GM21447 (cell line): ENCODE measurements at regions not wholly inside any gene's neighbourhood (a gene's known extent, or its start where the extent isn't known, plus 50 kb on each side); places are given as distances from the start of the nearest gene placed in this dataset.

Experiments
- ATAC-seq: cut with Tn5 transposase; IDR thresholded peaks from one replicate; pipeline ENCODE4 v1.9.1; 2021; ENCODE audit not compliant: unreplicated experiment

GRCh38 chr2:120453635-120453998 is 107.7 kb downstream of the INHBB start:
- no peak for ATAC-seq

GRCh38 chr2:120454654-120455385 is 108.9 kb downstream of the INHBB start:
- no peak for ATAC-seq

- no peak for ATAC-seq
Measured at GRCh38 chr2:120455390-120455789, 109.5 kb downstream of the INHBB start.

GRCh38 chr2:120456867-120457266 is 110.9 kb downstream of the INHBB start:
- no peak for ATAC-seq

- no peak for ATAC-seq
Measured at GRCh38 chr2:120460511-120460910, 114.6 kb downstream of the INHBB start.

GRCh38 chr2:120461092-120461491 is 115.2 kb downstream of the INHBB start:
- ATAC-seq = no peak

- no peak for ATAC-seq
Measured at GRCh38 chr2:120461546-120462537, 115.9 kb downstream of the INHBB start.

- ATAC-seq = no peak
Measured at GRCh38 chr2:120463527-120463926, 117.6 kb downstream of the INHBB start.

- ATAC-seq = no peak
Measured at GRCh38 chr2:120463996-120464395, 118.1 kb downstream of the INHBB start.

GRCh38 chr2:120464448-120464931 is 118.6 kb downstream of the INHBB start:
- ATAC-seq = no peak

GRCh38 chr2:120465012-120465700 is 119.2 kb downstream of the INHBB start:
- no peak for ATAC-seq

GRCh38 chr2:120465701-120465988 is 119.7 kb downstream of the INHBB start:
- no peak for ATAC-seq

- no peak for ATAC-seq
Measured at GRCh38 chr2:120465989-120466703, 120.2 kb downstream of the INHBB start.

- no peak for ATAC-seq
Measured at GRCh38 chr2:120466704-120467054, 120.7 kb downstream of the INHBB start.

GRCh38 chr2:120468136-120468535 is 122.2 kb downstream of the INHBB start:
- ATAC-seq = no peak

- ATAC-seq = no peak
Measured at GRCh38 chr2:120469426-120469825, 123.5 kb downstream of the INHBB start.

GRCh38 chr2:120470041-120470965 is 124.4 kb downstream of the INHBB start:
- no peak for ATAC-seq

- no peak for ATAC-seq
Measured at GRCh38 chr2:120471166-120471565, 125.2 kb downstream of the INHBB start.

GRCh38 chr2:120472031-120472430 is 126.1 kb downstream of the INHBB start:
- no peak for ATAC-seq

- no peak for ATAC-seq
Measured at GRCh38 chr2:120472891-120473309, 127.0 kb downstream of the INHBB start.
